ENCODE measurements at regions not wholly inside any gene's neighbourhood (a gene's known extent, or its start where the extent isn't known, plus 50 kb on each side); places are given as distances from the start of the nearest gene placed in this dataset.
"Not testable (repeated sequence)": the region's sequence is repeated elsewhere in the genome, so short reads cannot be mapped to it uniquely, and the experiment has no call there.

DNA sequence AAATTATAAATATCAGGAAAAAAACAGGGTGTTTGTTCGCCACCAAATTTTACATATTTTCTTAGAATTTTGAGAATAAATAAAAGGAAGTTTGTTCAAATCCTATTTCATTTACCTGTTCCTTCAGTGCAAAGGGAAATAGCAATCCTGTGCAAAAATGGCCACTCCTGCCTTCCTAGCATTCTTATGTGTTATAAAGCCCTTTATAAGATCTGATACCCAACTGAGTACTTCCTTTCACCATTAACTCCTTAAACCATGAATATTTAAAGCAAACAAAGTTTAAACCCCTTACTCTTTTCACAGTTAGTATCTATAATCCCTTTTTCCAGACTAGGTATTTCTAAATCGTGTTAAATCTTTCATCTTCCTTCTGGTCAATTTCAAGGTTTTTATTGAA, 427.8 kb downstream of the NR4A2 start:
- no peak for DNase-seq

- no peak for DNase-seq
These were observed 429.9 kb downstream of the NR4A2 start for GRCh38 chr2:155902635-155903034.

- DNase-seq = no peak
These were observed 437.5 kb downstream of the NR4A2 start for GRCh38 chr2:155895016-155895415.

- DNase-seq = not testable (repeated sequence)
These were observed 452.1 kb downstream of the NR4A2 start for GRCh38 chr2:155880382-155880781.

- DNase-seq = not testable (repeated sequence)
These were observed 452.6 kb downstream of the NR4A2 start for GRCh38 chr2:155879900-155880299.

DNA sequence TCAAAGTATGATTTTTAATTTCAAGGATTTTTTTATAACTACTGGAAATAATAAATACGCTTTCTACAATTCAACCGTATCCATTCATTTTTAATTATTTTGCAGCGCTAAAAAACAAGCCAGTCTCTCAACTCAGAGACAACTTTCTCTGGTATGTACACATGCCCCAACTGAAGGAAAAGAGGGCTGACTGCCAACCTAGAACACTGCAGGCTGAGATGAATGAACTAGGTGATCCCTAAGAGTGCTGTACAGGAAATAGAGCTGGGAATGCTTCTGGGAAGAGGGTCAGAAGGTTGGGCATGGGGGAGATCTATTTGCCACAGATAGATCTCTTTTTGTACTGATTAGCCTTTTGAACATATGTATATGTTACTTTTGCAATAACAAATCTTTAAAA, 460.1 kb downstream of the NR4A2 start:
- no peak for DNase-seq

DNA sequence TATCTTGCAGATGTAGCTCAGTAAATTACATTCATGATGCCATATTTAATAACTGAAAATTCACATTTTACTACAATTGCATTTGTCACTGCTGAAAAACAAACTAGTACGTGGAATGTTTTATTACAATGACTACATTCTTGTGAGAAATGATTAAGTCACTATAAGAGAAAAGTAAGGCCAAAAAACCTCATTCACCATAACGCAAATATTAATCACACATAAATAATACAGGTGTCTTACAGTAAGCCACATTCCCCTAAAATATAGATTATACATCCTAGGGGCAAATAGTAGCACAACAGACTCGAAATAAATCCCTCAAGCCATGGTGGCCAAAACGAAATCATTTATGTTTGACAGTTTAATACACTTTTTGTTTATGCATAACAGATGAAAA, 460.6 kb downstream of the NR4A2 start:
- no peak for DNase-seq

DNA sequence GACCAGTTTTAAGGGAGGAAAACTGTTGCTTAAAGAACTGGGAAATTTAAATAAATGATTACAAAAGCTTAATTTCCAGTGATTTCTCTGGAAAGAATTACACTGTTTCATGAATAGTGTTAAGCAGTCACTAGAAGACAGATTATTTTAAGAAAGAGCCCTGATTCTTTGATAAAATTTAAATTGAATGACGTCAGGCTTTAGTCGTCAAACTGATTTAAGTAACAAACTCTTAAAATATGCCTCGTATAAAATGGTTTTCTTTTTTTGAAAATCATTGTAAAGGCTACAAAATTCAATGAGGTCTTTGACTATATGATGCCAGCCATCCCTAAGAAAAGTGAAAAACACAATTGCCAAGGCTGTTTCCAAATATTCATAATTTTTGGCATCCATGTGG, 465.0 kb downstream of the NR4A2 start:
- no peak for DNase-seq

GRCh38 chr2:155866477-155866876, 466.0 kb downstream of the NR4A2 start:
- DNase-seq = no peak

DNA sequence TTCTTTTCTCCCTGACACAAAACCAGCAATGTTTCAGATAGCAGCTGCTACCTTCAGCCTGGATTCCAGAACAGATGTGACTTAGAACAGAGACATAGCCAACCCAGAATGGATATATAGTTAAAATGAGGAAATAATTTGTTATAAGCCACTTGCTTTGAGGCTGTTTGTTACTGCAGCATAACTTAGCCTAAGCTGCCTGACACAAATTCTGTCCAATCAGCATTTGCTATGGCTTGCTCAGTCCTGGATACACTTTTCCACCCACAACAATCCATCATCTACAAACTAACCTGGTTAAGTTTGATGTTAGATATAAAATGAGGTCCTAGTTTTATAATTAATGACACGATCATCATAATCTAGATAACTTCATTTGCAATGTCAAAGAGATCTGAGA, 480.4 kb downstream of the NR4A2 start:
- DNase-seq = no peak

DNA sequence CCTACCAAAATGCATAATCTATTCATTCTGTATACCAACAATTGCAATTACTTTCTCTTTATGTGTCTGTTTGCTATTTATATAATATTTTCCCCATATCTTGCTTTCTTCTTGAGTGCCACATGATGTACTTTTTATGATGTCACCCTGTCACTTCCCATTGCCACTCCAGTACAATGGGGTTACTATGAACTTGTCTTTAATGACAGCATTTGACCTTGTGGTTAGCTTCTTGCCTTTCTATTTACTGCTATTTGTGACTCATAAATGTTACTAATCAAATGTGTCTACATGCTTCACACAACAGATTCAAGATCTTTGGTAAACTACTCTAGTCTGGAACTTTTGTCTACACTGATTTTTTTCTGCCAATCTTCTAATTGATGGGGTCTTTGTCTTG, 486.3 kb downstream of the NR4A2 start:
- DNase-seq = no peak

GRCh38 chr2:155844461-155844860, 488.1 kb downstream of the NR4A2 start:
- DNase-seq = no peak

DNA sequence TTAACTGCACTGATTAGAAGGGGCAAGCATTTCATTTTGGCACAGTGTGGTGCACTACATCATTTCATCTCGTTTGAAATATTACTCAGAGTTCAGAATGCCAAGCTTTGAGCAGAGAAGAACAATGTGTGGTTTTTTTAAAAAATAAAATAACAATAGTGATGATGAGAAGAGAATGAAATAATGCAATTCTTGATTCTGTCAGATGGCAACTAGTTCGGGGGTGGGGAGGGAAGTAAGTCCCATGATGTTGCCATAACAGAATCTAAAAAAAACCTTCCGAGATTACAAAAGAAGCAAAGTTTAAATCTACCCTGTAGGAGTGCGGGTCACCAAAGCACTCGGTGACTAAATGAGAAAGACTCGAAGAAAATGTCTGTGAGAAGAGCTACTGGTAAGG, 490.4 kb downstream of the NR4A2 start:
- DNase-seq = no peak

DNA sequence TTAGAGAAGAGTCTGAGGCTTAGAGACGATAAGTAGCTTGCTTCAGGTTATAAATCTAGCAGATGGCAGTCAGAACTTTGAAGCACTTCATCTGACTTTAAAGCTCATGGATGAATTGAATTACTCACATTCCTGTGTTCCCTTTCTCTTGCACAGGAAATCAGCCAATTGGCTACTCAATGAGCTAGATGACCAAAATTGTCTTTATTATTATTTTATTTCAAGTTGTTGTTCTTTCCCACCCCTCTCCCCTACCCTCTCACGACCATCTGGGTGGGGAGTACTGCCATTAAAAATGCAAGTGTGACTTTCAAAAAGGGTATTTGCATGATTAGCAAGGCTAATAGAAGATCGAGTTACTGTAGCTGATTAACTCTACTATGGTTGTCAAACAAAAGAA, 491.1 kb downstream of the NR4A2 start:
- DNase-seq = no peak

GRCh38 chr2:155840661-155841060, 491.9 kb downstream of the NR4A2 start:
- no peak for DNase-seq

DNA sequence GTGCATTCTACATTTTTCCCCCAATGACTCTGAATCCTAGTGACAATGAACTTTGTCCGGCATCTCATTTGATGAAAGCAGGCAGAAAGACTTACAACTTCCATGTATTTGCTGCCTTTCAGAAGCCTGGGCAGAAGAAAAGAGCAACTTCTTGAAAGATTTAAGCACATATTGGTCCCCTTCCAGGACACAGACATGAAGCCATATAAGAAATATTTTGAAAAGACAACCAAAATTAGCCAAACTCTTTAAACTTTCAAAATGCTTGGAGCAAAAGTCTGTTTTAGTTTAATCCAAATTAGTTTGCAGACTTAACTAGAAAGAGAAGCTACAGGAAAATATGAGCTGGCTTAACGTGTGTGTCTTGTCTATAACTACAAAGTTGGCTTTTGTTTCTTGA, 492.5 kb downstream of the NR4A2 start:
- DNase-seq = no peak

DNA sequence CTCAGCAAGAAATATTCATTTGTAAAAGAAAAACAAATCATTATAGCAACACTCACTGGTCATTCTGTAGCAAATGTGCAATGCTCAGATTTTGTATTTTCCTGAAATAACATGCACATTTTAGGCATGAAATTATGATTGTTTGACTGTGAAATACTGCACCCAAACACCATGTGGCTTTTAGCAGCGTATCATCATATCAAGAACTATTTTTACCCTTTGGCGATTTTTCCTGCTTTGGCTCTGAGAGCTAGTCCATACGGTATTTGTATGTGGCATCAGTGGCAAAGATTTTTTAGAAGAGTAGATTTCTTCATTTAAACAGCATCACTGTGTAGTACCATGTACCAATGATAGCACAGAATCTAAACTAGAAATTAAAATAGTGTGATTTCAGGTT, 493.1 kb downstream of the NR4A2 start:
- DNase-seq = no peak

- DNase-seq = no peak
These were observed 496.1 kb downstream of the NR4A2 start for GRCh38 chr2:155836439-155836838.

GRCh38 chr2:155830817-155831579, 501.5 kb downstream of the NR4A2 start:
- DNase-seq = no peak

- DNase-seq = no peak
These were observed 502.2 kb downstream of the NR4A2 start for GRCh38 chr2:155830351-155830750.

DNA sequence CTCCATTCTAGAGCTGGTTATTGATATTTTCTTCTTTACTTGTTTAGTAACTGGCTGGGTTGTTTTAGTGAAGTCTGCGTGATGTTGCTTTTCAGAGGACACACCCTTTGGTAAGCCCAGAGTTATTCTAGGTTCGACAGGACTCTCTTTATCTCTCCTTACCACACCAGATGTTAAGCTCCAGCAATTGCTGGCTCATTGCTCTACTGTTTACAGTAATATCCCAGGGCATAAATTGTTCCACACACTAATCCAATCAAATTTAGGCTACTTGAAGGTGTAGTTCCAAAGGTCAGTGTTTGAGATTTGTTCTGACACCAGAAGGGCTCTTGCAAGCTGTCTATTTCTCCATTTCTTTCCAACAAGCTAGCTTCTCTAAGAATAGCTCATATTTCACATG, 506.6 kb downstream of the NR4A2 start:
- no peak for DNase-seq

GRCh38 chr2:155815851-155816250, 516.7 kb downstream of the NR4A2 start:
- DNase-seq = no peak

GRCh38 chr2:155815275-155815674, 517.2 kb downstream of the NR4A2 start:
- DNase-seq = no peak

DNA sequence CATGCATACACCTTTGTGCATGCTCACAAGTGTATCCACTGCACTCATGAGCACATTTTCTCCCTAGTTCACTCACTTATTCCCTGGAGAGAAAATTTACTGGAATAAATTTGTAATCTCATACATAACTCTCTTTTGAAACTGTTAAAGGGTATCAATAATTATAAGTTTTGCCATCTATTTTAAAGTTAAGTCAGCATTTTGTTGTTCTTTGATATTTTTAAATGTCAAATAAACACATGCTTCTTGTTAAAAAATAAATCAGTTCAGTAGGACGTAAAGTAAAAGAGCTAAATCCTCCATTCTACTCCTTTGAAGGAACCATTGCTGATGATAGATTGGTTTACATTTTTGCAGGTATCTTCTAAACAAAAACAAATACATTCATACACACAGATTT, 522.1 kb downstream of the NR4A2 start:
- no peak for DNase-seq
